Natural killer cell (primary cell): ENCODE measurements at regions not wholly inside any gene's neighbourhood (a gene's known extent, or its start where the extent isn't known, plus 50 kb on each side); places are given as distances from the start of the nearest gene placed in this dataset.
A peak's percentile ranks its signal among the peaks of the same experiment; 100 is the strongest.

Source experiments
- ATAC-seq, 3 donors: fragments of 150-1000 bp in 2 of 3; fragments of 200-7000 bp in 1 of 3; cut with Tn5 transposase; 1 replicate in 1 of 3; 2 replicates in 2 of 3; pipeline ENCODE4 v1.10.0; 2021; ENCODE audit warnings: mild to moderate bottlenecking in 2 of 3, moderate library complexity in 2 of 3
- DNase-seq, 2 donors: peaks; one replicate each; pipeline versions ENCODE4 v3.0.0 to v3.0.0-alpha.2; 2013 to 2021; ENCODE audit warnings: mixed read lengths in 1 of 2
- H3K27ac ChIP-seq: one replicate; pipeline ENCODE4 v1.5.1; 2013; ENCODE audit warnings: mild to moderate bottlenecking, low read length
- H3K27me3 ChIP-seq: one replicate; pipeline ENCODE4 v1.6.1; 2013; ENCODE audit warnings: low read length; ENCODE audit not compliant: control insufficient read depth, insufficient read depth
- H3K36me3 ChIP-seq: one replicate; pipeline ENCODE4 v1.6.1; 2013; ENCODE audit warnings: low read length; ENCODE audit not compliant: control insufficient read depth, insufficient read depth
- H3K4me1 ChIP-seq: one replicate; pipeline ENCODE4 v1.6.1; 2013; ENCODE audit warnings: low read length; ENCODE audit not compliant: control insufficient read depth, insufficient read depth
- H3K4me3 ChIP-seq: one replicate; pipeline ENCODE4 v1.5.1; 2013; ENCODE audit warnings: low read length
- H3K9me3 ChIP-seq: one replicate; pipeline ENCODE4 v1.6.1; 2013; ENCODE audit warnings: low read length; ENCODE audit not compliant: control insufficient read depth, insufficient read depth
- H3K27ac Mint-ChIP-seq, 2 donors: one replicate each; pipeline ENCODE4 v1.8.0; 2022; ENCODE audit warnings: mild to moderate bottlenecking in 2 of 2, mixed read lengths in 2 of 2, moderate library complexity in 1 of 2
- H3K27me3 Mint-ChIP-seq, 2 donors: one replicate each; pipeline ENCODE4 v1.8.0; 2022; ENCODE audit warnings: low read depth in 2 of 2, mixed read lengths in 2 of 2
- H3K36me3 Mint-ChIP-seq: one replicate; pipeline ENCODE4 v1.8.0; 2022; ENCODE audit warnings: mixed read lengths
- H3K4me1 Mint-ChIP-seq, 2 donors: one replicate each; pipeline ENCODE4 v1.8.0; 2022; ENCODE audit warnings: mixed read lengths in 2 of 2
- H3K4me3 Mint-ChIP-seq: one replicate; pipeline ENCODE4 v1.8.0; 2022; ENCODE audit warnings: mild to moderate bottlenecking, moderate library complexity, mixed read lengths
- H3K9me3 Mint-ChIP-seq, 2 donors: one replicate each; pipeline ENCODE4 v1.8.0; 2022; ENCODE audit warnings: mixed read lengths in 2 of 2
- WGBS: methylation state at CpG from one replicate; pipeline ENCODE4 v1.1.7; 2013; ENCODE audit warnings: missing lambda C conversion rate; ENCODE audit not compliant: insufficient coverage; 5-methylcytosine and 5-hydroxymethylcytosine counted together
- intact Hi-C: fragments of 100-400 bp; cut with micrococcal nuclease; formaldehyde crosslinking; loops from one replicate; pipeline ENCODE4 v1.14.2; 2022
- TF ChIP-seq, protein P1 (sequence below): fragments of 200-600 bp; IDR thresholded peaks from one replicate; pipeline ENCODE4 v1.8.0; 2022; ENCODE audit warnings: antibody characterized with exemption

DNA sequence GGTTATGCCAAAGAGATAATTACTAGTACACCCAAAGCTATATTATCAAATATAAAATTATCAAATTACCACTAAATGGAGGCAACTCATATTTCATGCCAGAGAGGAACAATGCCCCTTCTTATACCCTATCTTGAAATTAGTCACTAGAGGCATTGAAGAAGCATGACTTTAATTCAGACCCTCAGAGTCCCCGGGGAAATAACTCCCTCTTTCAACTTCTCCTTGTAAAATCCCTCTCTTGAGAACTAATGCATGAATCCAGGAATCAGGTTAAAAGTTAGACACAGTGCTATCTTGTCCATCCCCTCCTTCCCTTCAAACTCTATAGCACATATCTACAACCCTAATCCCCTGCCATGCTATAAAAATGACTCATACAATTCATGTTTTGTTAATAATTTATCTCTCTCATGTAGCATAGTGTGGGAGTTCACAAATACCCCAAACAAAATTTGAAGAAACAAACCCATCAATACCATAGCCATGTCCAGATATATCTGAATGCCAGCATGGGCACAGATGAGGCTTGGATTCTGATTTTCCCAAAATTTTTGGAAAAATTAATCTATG is 665.4 kb downstream of the KCNA4 start:
- Mint-ChIP-seq H3K27ac (no peak overlapping the region), H3K9me3 (peaks cover 5 to 6% of the 10 kb centered on the region in 2 donors), H3K36me3 (no peaks in the 10 kb centered on the region), H3K27me3 (no peaks in the 10 kb centered on the region), H3K4me1 (no peaks in the 10 kb centered on the region), H3K4me3 (no peak overlapping the region)
- no peak for ATAC-seq
- Histone ChIP-seq H3K4me3 (no peak overlapping the region), H3K27me3 (no peaks in the 10 kb centered on the region), H3K4me1 (no peaks in the 10 kb centered on the region), H3K9me3 (no peaks in the 10 kb centered on the region), H3K36me3 (no peaks in the 10 kb centered on the region), H3K27ac (no peak overlapping the region)
- 71% methylated on average over 1 of the region's 1 CpG for WGBS
- intact Hi-C loops: no loop called here
- TF ChIP-seq, protein P1, sequence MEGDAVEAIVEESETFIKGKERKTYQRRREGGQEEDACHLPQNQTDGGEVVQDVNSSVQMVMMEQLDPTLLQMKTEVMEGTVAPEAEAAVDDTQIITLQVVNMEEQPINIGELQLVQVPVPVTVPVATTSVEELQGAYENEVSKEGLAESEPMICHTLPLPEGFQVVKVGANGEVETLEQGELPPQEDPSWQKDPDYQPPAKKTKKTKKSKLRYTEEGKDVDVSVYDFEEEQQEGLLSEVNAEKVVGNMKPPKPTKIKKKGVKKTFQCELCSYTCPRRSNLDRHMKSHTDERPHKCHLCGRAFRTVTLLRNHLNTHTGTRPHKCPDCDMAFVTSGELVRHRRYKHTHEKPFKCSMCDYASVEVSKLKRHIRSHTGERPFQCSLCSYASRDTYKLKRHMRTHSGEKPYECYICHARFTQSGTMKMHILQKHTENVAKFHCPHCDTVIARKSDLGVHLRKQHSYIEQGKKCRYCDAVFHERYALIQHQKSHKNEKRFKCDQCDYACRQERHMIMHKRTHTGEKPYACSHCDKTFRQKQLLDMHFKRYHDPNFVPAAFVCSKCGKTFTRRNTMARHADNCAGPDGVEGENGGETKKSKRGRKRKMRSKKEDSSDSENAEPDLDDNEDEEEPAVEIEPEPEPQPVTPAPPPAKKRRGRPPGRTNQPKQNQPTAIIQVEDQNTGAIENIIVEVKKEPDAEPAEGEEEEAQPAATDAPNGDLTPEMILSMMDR: no peak
- no peak for DNase-seq

DNA sequence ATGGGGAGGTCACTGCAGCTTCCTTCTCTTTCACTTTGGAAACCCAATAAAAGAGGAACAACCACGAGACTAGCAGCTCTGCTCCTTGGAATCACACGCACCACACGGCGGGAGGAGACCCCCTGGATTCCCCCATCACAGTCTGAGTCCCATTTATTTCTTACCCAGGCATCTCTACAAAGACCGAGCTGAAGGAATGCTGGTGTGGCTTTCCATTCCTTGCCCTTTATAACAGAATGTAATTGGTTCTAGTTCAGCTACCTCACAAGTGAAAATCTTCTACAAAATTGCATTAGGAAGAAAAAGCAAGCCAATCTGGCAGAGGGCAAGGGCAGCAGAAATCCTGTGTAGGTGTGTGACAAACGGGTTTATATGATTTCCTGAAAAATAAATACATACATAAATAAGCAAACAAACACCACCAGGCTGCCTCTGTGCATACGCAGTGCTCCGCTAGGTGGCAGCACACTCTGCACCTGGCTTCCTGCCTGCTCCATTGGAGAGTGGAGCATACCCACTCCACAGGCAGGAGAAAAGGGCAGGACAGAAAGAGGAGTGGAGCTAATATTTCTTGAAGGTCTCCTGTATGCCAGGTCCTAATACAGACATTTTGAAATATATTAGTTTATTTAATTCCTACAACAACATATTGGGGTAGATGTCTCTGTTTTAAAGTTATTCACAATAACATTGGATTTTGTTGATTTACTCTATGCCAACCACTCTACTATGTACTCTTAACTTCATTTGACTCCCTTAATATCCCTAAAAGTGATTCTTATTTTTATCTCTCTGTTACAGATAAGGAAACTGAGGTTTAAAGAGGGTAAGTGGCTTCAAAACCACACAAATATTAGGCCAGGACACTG is 673.1 kb downstream of the KCNA4 start:
- Histone ChIP-seq H3K4me1 (no peaks in the 10 kb centered on the region), H3K27me3 (no peaks in the 10 kb centered on the region), H3K36me3 (no peaks in the 10 kb centered on the region), H3K4me3 (no peak overlapping the region), H3K9me3 (peaks cover 4% of the 10 kb centered on the region), H3K27ac (no peak overlapping the region)
- TF ChIP-seq, protein P1: peak; percentile 20
- peak in 1 of 3 donors; percentile 33 for ATAC-seq
- intact Hi-C loops: no loop called here
- Mint-ChIP-seq H3K36me3 (no peaks in the 10 kb centered on the region), H3K27ac (no peak overlapping the region), H3K4me3 (no peak overlapping the region), H3K9me3 (no peaks in the 10 kb centered on the region), H3K27me3 (no peaks in the 10 kb centered on the region), H3K4me1 (no peaks in the 10 kb centered on the region)
- 15% methylated on average over 7 of the region's 8 CpGs for WGBS
- peak in 1 of 2 donors; percentile 7 for DNase-seq

- Mint-ChIP-seq H3K36me3 (no peaks in the 10 kb centered on the region), H3K27ac (no peak overlapping the region), H3K27me3 (no peaks in the 10 kb centered on the region), H3K4me3 (no peak overlapping the region), H3K9me3 (peaks cover 4 to 6% of the 10 kb centered on the region in 2 donors), H3K4me1 (no peaks in the 10 kb centered on the region)
- Histone ChIP-seq H3K4me1 (no peaks in the 10 kb centered on the region), H3K9me3 (no peaks in the 10 kb centered on the region), H3K27me3 (no peaks in the 10 kb centered on the region), H3K27ac (no peak overlapping the region), H3K36me3 (no peaks in the 10 kb centered on the region), H3K4me3 (no peak overlapping the region)
- ATAC-seq: no peak
- TF ChIP-seq, protein P1: no peak
- WGBS: 75% methylated on average over 7 of the region's 8 CpGs
- intact Hi-C loops: no loop called here
- no peak for DNase-seq
These were observed 679.9 kb downstream of the KCNA4 start for GRCh38 chr11:29336727-29337575.
